Activated naive CD4-positive, alpha-beta T cell treated with anti-CD3 and anti-CD28 coated beads for 36 hours (primary cell): ENCODE measurements at regions not wholly inside any gene's neighbourhood (a gene's known extent, or its start where the extent isn't known, plus 50 kb on each side); places are given as distances from the start of the nearest gene placed in this dataset.
A peak's percentile ranks its signal among the peaks of the same experiment; 100 is the strongest.
"Not testable (repeated sequence)": the region's sequence is repeated elsewhere in the genome, so short reads cannot be mapped to it uniquely, and the experiment has no call there.

Experiments used
- CTCF ChIA-PET: fragments of 350-600 bp; sonication (Branson Sonifier 250); formaldehyde crosslinking; loops from one replicate; lab custom pipeline; 2021; ENCODE audit warnings: antibody characterized with exemption; lab: Charles Lee
- DNase-seq: peaks from one replicate; pipeline ENCODE4 v3.0.0-alpha.2; 2020
- H3K27ac Mint-ChIP-seq: one replicate; pipeline ENCODE4 v1.8.0; 2021; ENCODE audit warnings: mild to moderate bottlenecking, mixed read lengths
- H3K27me3 Mint-ChIP-seq: one replicate; pipeline ENCODE4 v1.8.0; 2021; ENCODE audit warnings: low read depth, mixed read lengths
- H3K36me3 Mint-ChIP-seq: one replicate; pipeline ENCODE4 v1.8.0; 2021; ENCODE audit warnings: low read depth, mixed read lengths
- H3K4me1 Mint-ChIP-seq: one replicate; pipeline ENCODE4 v1.8.0; 2021; ENCODE audit warnings: low read depth, mixed read lengths
- H3K4me3 Mint-ChIP-seq: one replicate; pipeline ENCODE4 v1.8.0; 2021; ENCODE audit warnings: mild to moderate bottlenecking, moderate library complexity, mixed read lengths
- H3K9me3 Mint-ChIP-seq: one replicate; pipeline ENCODE4 v1.8.0; 2021; ENCODE audit warnings: mixed read lengths
- intact Hi-C: fragments of 100-400 bp; cut with micrococcal nuclease; formaldehyde crosslinking; loops from one replicate; pipeline ENCODE4 v1.15.1; 2023

GRCh38 chr11:57901278-57901677 is 122.4 kb upstream of the OR9Q1 start:
- H3K4me3 Mint-ChIP-seq, result no peak overlapping the region
- intact Hi-C loops, result no loop called here

GRCh38 chr11:57901756-57902155 is 121.9 kb upstream of the OR9Q1 start:
- CTCF ChIA-PET, result no interaction called here
- peaks cover 9% of the 10 kb centered on the region for H3K27me3 Mint-ChIP-seq
- H3K4me1 Mint-ChIP-seq, result peaks cover 5% of the 10 kb centered on the region
- H3K36me3 Mint-ChIP-seq, result no peaks in the 10 kb centered on the region
- intact Hi-C loops, result no loop called here
- H3K9me3 Mint-ChIP-seq, result no peaks in the 10 kb centered on the region
- H3K27ac Mint-ChIP-seq, result no peak overlapping the region
- no peak for DNase-seq
- no peak overlapping the region for H3K4me3 Mint-ChIP-seq

More at GRCh38 chr11:57901278-57901677, 122.4 kb upstream of the OR9Q1 start:
- H3K27me3 Mint-ChIP-seq, result peaks cover 9% of the 10 kb centered on the region
- no peak overlapping the region for H3K27ac Mint-ChIP-seq
- DNase-seq, result no peak
- peaks cover 5% of the 10 kb centered on the region for H3K4me1 Mint-ChIP-seq
- H3K9me3 Mint-ChIP-seq, result no peaks in the 10 kb centered on the region
- CTCF ChIA-PET, result no interaction called here
- no peaks in the 10 kb centered on the region for H3K36me3 Mint-ChIP-seq

DNA sequence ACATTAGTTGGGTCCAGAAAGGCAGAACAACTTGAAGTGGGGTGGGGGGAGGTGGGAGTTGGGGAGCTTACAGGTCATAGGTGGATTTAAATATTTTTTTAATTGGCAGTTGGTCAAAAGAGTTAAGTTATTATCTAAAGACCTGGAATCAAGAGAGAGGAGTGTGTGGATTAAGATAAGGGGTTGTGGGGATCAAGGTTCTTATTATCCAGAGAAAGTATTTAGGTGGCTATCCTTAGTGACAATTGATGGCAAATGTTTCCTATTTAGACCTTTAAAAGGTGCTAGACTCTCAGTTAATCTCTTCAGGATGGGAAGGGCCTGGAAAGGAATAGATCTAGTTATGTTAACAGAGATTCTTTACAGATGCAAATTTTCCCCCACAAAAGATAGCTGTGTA is 120.7 kb upstream of the OR9Q1 start:
- DNase-seq, result no peak
- H3K9me3 Mint-ChIP-seq, result no peaks in the 10 kb centered on the region
- CTCF ChIA-PET, result no interaction called here
- no peaks in the 10 kb centered on the region for H3K36me3 Mint-ChIP-seq
- H3K4me1 Mint-ChIP-seq, result peaks cover 5% of the 10 kb centered on the region
- peaks cover 9% of the 10 kb centered on the region for H3K27me3 Mint-ChIP-seq
- H3K4me3 Mint-ChIP-seq, result no peak overlapping the region
- H3K27ac Mint-ChIP-seq, result no peak overlapping the region
- intact Hi-C loops, result no loop called here

DNA sequence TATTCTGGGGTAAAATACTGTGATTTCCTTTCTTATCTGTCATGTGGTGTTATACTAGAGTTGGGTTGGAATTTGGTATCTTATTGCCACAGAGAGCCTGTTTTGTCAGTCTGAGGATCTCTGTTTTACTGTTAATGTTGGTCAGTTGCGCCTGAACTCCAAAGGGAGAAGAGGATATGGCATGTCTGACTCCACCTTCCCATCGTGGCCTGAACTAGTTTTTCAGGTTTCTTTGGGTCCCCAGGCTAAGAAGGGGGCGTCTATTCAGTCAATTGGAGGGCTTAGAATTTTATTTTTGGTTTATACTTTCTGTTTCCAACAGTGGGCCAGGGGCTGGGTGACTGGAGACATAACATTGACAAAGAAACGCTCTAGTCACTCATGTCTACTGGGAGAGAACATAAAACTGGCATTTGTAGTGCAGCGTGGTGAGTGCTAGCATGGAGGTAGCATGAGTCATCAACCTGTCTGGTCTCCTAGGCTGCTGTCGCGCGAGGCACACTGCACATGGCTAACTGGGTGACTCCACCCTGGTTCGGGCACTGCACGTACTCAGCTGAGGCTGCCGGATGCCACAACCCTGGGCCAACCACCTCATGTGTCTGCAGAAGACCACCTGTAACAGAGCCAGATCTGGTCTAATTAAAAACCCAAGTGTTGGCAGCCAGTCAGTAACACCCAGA is 120.1 kb upstream of the OR9Q1 start:
- intact Hi-C loops, result no loop called here
- H3K27me3 Mint-ChIP-seq, result peaks cover 5% of the 10 kb centered on the region
- no peak overlapping the region for H3K4me3 Mint-ChIP-seq
- DNase-seq, result peak; percentile 48
- peaks cover 5% of the 10 kb centered on the region for H3K4me1 Mint-ChIP-seq
- CTCF ChIA-PET, result no interaction called here
- H3K9me3 Mint-ChIP-seq, result no peaks in the 10 kb centered on the region
- no peaks in the 10 kb centered on the region for H3K36me3 Mint-ChIP-seq
- no peak overlapping the region for H3K27ac Mint-ChIP-seq

GRCh38 chr11:57904376-57904775 is 119.3 kb upstream of the OR9Q1 start:
- H3K36me3 Mint-ChIP-seq, result no peaks in the 10 kb centered on the region
- CTCF ChIA-PET, result no interaction called here
- H3K27me3 Mint-ChIP-seq, result no peaks in the 10 kb centered on the region
- no peak overlapping the region for H3K4me3 Mint-ChIP-seq
- H3K4me1 Mint-ChIP-seq, result peaks cover 5% of the 10 kb centered on the region
- H3K27ac Mint-ChIP-seq, result no peak overlapping the region
- DNase-seq, result no peak
- intact Hi-C loops, result no loop called here
- peaks cover 2% of the 10 kb centered on the region for H3K9me3 Mint-ChIP-seq

GRCh38 chr11:57905439-57905838 is 118.2 kb upstream of the OR9Q1 start:
- DNase-seq, result no peak
- H3K27me3 Mint-ChIP-seq, result no peaks in the 10 kb centered on the region
- CTCF ChIA-PET, result no interaction called here

DNA sequence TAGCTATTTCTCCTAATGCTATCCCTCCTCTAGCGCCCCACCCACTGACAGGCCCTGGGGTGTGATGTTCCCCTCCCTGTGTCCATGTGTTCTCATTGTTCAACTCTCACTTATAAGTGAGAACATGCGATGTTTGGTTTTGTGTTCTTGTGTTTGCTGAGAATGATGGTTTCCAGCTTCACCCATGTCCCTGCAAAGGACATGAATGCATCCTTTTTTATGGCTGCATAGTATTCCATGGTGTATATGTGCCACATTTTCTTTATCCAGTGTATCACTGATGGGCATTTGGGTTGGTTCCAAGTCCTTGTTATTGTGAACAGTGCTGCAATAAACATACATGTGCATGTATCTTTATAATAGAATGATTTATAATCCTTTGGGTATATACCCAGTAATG is 115.3 kb upstream of the OR9Q1 start:
- H3K27me3 Mint-ChIP-seq, H3K4me1 Mint-ChIP-seq, DNase-seq, CTCF ChIA-PET, H3K36me3 Mint-ChIP-seq, H3K9me3 Mint-ChIP-seq, intact Hi-C loops, H3K27ac Mint-ChIP-seq, H3K4me3 Mint-ChIP-seq: not testable (repeated sequence)

More at GRCh38 chr11:57905439-57905838, 118.2 kb upstream of the OR9Q1 start:
- Mint-ChIP-seq H3K36me3 (no peaks in the 10 kb centered on the region), H3K4me3 (no peak overlapping the region), H3K9me3 (peaks cover 2% of the 10 kb centered on the region), H3K27ac (no peak overlapping the region), H3K4me1 (peaks cover 5% of the 10 kb centered on the region)
- intact Hi-C loops, result no loop called here

GRCh38 chr11:57911522-57911921 is 112.2 kb upstream of the OR9Q1 start:
- H3K9me3 Mint-ChIP-seq, CTCF ChIA-PET, H3K27me3 Mint-ChIP-seq, H3K4me3 Mint-ChIP-seq, H3K36me3 Mint-ChIP-seq, H3K27ac Mint-ChIP-seq, H3K4me1 Mint-ChIP-seq, DNase-seq, intact Hi-C loops: not testable (repeated sequence)

GRCh38 chr11:57913715-57914704 is 109.7 kb upstream of the OR9Q1 start:
- intact Hi-C loops, result no loop called here
- no peaks in the 10 kb centered on the region for H3K9me3 Mint-ChIP-seq

GRCh38 chr11:57917632-57918031 is 106.0 kb upstream of the OR9Q1 start:
- CTCF ChIA-PET, result interaction anchor here (1.0 kb wide), 1 partner anchor 44 kb away, joined by 3 read pairs; no protein-coding TSS in a partner anchor
- intact Hi-C loops, result no loop called here
- Mint-ChIP-seq H3K27me3 (peaks cover 5% of the 10 kb centered on the region), H3K4me3 (no peak overlapping the region), H3K36me3 (no peaks in the 10 kb centered on the region), H3K9me3 (no peaks in the 10 kb centered on the region), H3K27ac (no peak overlapping the region), H3K4me1 (no peaks in the 10 kb centered on the region)
- no peak for DNase-seq

More at GRCh38 chr11:57913715-57914704, 109.7 kb upstream of the OR9Q1 start:
- Mint-ChIP-seq H3K36me3 (no peaks in the 10 kb centered on the region), H3K27ac (no peak overlapping the region), H3K4me3 (no peak overlapping the region), H3K27me3 (peaks cover 3% of the 10 kb centered on the region), H3K4me1 (no peaks in the 10 kb centered on the region)
- no peak for DNase-seq
- CTCF ChIA-PET, result no interaction called here

DNA sequence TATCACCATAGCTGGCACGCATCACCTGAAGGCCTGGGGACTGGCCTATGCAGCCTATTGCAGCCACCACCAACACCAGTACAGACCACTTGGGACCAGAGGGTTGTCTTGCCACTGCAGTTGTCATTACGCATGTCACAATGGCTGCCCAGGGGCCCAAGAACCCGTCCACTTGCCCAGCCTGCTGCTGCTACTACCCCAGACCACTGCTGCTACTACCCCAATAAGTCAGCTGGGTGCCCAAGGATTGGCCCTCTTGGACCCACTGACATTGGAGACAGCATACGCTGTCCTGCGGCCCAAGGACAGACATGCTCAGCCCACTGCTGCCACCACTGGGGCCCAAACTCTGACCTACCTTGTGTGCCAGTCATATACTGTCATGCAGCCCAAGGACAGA is 102.7 kb upstream of the OR9Q1 start:
- H3K27ac Mint-ChIP-seq, result no peak overlapping the region
- H3K9me3 Mint-ChIP-seq, result no peaks in the 10 kb centered on the region
- no peaks in the 10 kb centered on the region for H3K36me3 Mint-ChIP-seq
- CTCF ChIA-PET, result no interaction called here
- no peak overlapping the region for H3K4me3 Mint-ChIP-seq
- no peaks in the 10 kb centered on the region for H3K4me1 Mint-ChIP-seq
- no peak for DNase-seq
- H3K27me3 Mint-ChIP-seq, result peaks cover 3% of the 10 kb centered on the region
- intact Hi-C loops, result no loop called here

DNA sequence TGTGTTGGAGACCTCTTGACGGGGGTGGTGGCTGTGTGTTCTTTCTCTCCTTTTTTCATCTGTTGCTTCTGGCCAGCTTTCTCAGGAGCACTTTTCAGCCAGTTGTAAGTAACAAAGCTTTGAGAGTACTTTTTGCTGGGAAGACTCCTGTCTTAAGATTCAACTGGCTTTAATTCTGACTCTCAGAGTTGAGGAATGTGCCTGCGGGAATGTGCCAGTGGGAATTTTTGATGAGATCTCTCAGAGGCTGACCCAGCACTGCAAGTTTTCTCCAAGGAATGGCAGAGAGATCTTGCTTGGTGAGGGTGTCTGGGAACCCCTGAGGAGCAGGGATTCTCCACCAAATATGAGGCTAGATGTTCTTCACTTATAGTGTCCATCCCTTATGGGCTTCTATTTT is 91.6 kb upstream of the OR9Q1 start:
- H3K27ac Mint-ChIP-seq, result no peak overlapping the region
- H3K4me3 Mint-ChIP-seq, result no peak overlapping the region
- H3K27me3 Mint-ChIP-seq, result peaks cover 3% of the 10 kb centered on the region
- no peak for DNase-seq
- CTCF ChIA-PET, result no interaction called here
- no peaks in the 10 kb centered on the region for H3K4me1 Mint-ChIP-seq
- H3K36me3 Mint-ChIP-seq, result no peaks in the 10 kb centered on the region
- intact Hi-C loops, result no loop called here
- H3K9me3 Mint-ChIP-seq, result no peaks in the 10 kb centered on the region
